NCI-H69 (cell line): ENCODE measurements at regions not wholly inside any gene's neighbourhood (a gene's known extent, or its start where the extent isn't known, plus 50 kb on each side); places are given as distances from the start of the nearest gene placed in this dataset.

Source experiments
- DNase-seq: peaks from one replicate; lab custom pipeline; 2025; lab: John Stamatoyannopoulos, UW

GRCh38 chr2:195051401-195051800 lies 605.6 kb upstream of the SLC39A10 start:
- no peak for DNase-seq

- DNase-seq, result no peak
Measured at GRCh38 chr2:195049372-195050031, 607.5 kb upstream of the SLC39A10 start.

- no peak for DNase-seq
Measured at GRCh38 chr2:195047955-195048354, 609.1 kb upstream of the SLC39A10 start.

- DNase-seq, result no peak
Measured at GRCh38 chr2:195044801-195045200, 612.2 kb upstream of the SLC39A10 start.

- DNase-seq, result no peak
Measured at GRCh38 chr2:195038153-195038552, 618.9 kb upstream of the SLC39A10 start.

GRCh38 chr2:195037045-195037444 lies 620.0 kb upstream of the SLC39A10 start:
- no peak for DNase-seq

- DNase-seq, result no peak
Measured at GRCh38 chr2:195031411-195031810, 625.6 kb upstream of the SLC39A10 start.

GRCh38 chr2:195029804-195030654 lies 627.0 kb upstream of the SLC39A10 start:
- DNase-seq, result no peak

GRCh38 chr2:195027947-195028346 lies 629.1 kb upstream of the SLC39A10 start:
- DNase-seq, result peak; percentile 1

- DNase-seq, result no peak
Measured at GRCh38 chr2:195026261-195026660, 630.8 kb upstream of the SLC39A10 start.

- DNase-seq, result no peak
Measured at GRCh38 chr2:195022508-195022830, 634.6 kb upstream of the SLC39A10 start.

- no peak for DNase-seq
Measured at GRCh38 chr2:195021711-195022507, 635.1 kb upstream of the SLC39A10 start.

GRCh38 chr2:195018462-195018861 lies 638.6 kb upstream of the SLC39A10 start:
- no peak for DNase-seq

- peak; percentile 36 for DNase-seq
Measured at GRCh38 chr2:195017890-195018289, 639.1 kb upstream of the SLC39A10 start.

- DNase-seq, result peak; percentile 71
Measured at GRCh38 chr2:195016841-195017240, 640.2 kb upstream of the SLC39A10 start.

GRCh38 chr2:195009202-195009601 lies 647.8 kb upstream of the SLC39A10 start:
- DNase-seq, result no peak

- DNase-seq, result no peak
Measured at GRCh38 chr2:195006856-195007255, 650.2 kb upstream of the SLC39A10 start.

GRCh38 chr2:195003881-195004471 lies 653.0 kb upstream of the SLC39A10 start:
- DNase-seq, result no peak

GRCh38 chr2:195001924-195002323 lies 655.1 kb upstream of the SLC39A10 start:
- DNase-seq, result no peak

- peak; percentile 27 for DNase-seq
Measured at GRCh38 chr2:194999771-195000170, 657.3 kb upstream of the SLC39A10 start.

- no peak for DNase-seq
Measured at GRCh38 chr2:194992648-194993047, 664.4 kb upstream of the SLC39A10 start.

GRCh38 chr2:194985258-194985657 lies 671.8 kb upstream of the SLC39A10 start:
- DNase-seq, result no peak
